HUES48 (cell line): ENCODE measurements at regions not wholly inside any gene's neighbourhood (a gene's known extent, or its start where the extent isn't known, plus 50 kb on each side); places are given as distances from the start of the nearest gene placed in this dataset.

ENCODE experiments used
- H3K27ac ChIP-seq: one replicate; pipeline ENCODE4 v1.7.0; 2013; ENCODE audit warnings: low read depth, low read length, inconsistent platforms
- H3K27me3 ChIP-seq: 2 replicates; pipeline ENCODE4 v1.6.1; 2013; ENCODE audit warnings: mild to moderate bottlenecking, low read length; ENCODE audit not compliant: control insufficient read depth, insufficient read depth
- H3K36me3 ChIP-seq: 2 replicates; pipeline ENCODE4 v1.6.1; 2013; ENCODE audit warnings: low read length; ENCODE audit not compliant: control insufficient read depth, insufficient read depth
- H3K4me1 ChIP-seq: 2 replicates; pipeline ENCODE4 v1.6.1; 2013; ENCODE audit warnings: mild to moderate bottlenecking, low read length; ENCODE audit not compliant: control insufficient read depth, insufficient read depth
- H3K4me3 ChIP-seq: 2 replicates; pipeline ENCODE4 v1.5.1; 2013; ENCODE audit warnings: mild to moderate bottlenecking, low read depth, low read length
- H3K9ac ChIP-seq: 2 replicates; pipeline ENCODE4 v1.6.1; 2013; ENCODE audit warnings: mild to moderate bottlenecking, low read depth, low read length, moderate library complexity
- H3K9me3 ChIP-seq: 2 replicates; pipeline ENCODE4 v1.6.1; 2013; ENCODE audit warnings: low read length; ENCODE audit not compliant: control insufficient read depth, insufficient read depth

GRCh38 chr6:23213193-23213592 is 643.8 kb downstream of the HDGFL1 start:
- H3K27me3 ChIP-seq, result no peaks in the 10 kb centered on the region
- no peak overlapping the region for H3K27ac ChIP-seq
- peaks cover 5% of the 10 kb centered on the region; the same call in 1 of the 2 replicates for H3K9me3 ChIP-seq
- H3K9ac ChIP-seq, result no peak overlapping the region
- no peaks in the 10 kb centered on the region for H3K4me1 ChIP-seq
- no peak overlapping the region for H3K4me3 ChIP-seq
- H3K36me3 ChIP-seq, result no peaks in the 10 kb centered on the region

GRCh38 chr6:23213651-23214050 is 644.3 kb downstream of the HDGFL1 start:
- H3K9ac ChIP-seq, result no peak overlapping the region
- H3K36me3 ChIP-seq, result no peaks in the 10 kb centered on the region

GRCh38 chr6:23218751-23219150 is 649.4 kb downstream of the HDGFL1 start:
- Histone ChIP-seq H3K27me3 (no peaks in the 10 kb centered on the region), H3K27ac (no peak overlapping the region), H3K9ac (no peak overlapping the region), H3K4me1 (no peaks in the 10 kb centered on the region), H3K9me3 (no peaks in the 10 kb centered on the region), H3K4me3 (no peak overlapping the region), H3K36me3 (no peaks in the 10 kb centered on the region)

More at GRCh38 chr6:23213651-23214050, 644.3 kb downstream of the HDGFL1 start:
- no peaks in the 10 kb centered on the region for H3K4me1 ChIP-seq
- peaks cover 5% of the 10 kb centered on the region; the same call in 1 of the 2 replicates for H3K9me3 ChIP-seq
- H3K27ac ChIP-seq, result no peak overlapping the region
- no peaks in the 10 kb centered on the region for H3K27me3 ChIP-seq
- no peak overlapping the region for H3K4me3 ChIP-seq

- Histone ChIP-seq H3K4me1 (no peaks in the 10 kb centered on the region), H3K4me3 (no peak overlapping the region), H3K9me3 (no peaks in the 10 kb centered on the region), H3K27me3 (no peaks in the 10 kb centered on the region), H3K27ac (no peak overlapping the region), H3K36me3 (no peaks in the 10 kb centered on the region), H3K9ac (no peak overlapping the region)
These were observed 653.4 kb downstream of the HDGFL1 start for GRCh38 chr6:23222724-23223123.

GRCh38 chr6:23224540-23224939 is 655.2 kb downstream of the HDGFL1 start:
- Histone ChIP-seq H3K27me3 (no peaks in the 10 kb centered on the region), H3K4me3 (no peak overlapping the region), H3K4me1 (no peaks in the 10 kb centered on the region), H3K9ac (no peak overlapping the region), H3K27ac (no peak overlapping the region), H3K9me3 (no peaks in the 10 kb centered on the region), H3K36me3 (no peaks in the 10 kb centered on the region)

- H3K4me3 ChIP-seq, result no peak overlapping the region
- no peaks in the 10 kb centered on the region for H3K4me1 ChIP-seq
- H3K9me3 ChIP-seq, result no peaks in the 10 kb centered on the region
- no peaks in the 10 kb centered on the region for H3K27me3 ChIP-seq
- no peaks in the 10 kb centered on the region for H3K36me3 ChIP-seq
- H3K9ac ChIP-seq, result no peak overlapping the region
- H3K27ac ChIP-seq, result no peak overlapping the region
These were observed 659.2 kb downstream of the HDGFL1 start for GRCh38 chr6:23228439-23229024.

- H3K9ac ChIP-seq, result no peak overlapping the region
- H3K9me3 ChIP-seq, result no peaks in the 10 kb centered on the region
- H3K36me3 ChIP-seq, result no peaks in the 10 kb centered on the region
- H3K27ac ChIP-seq, result no peak overlapping the region
- no peak overlapping the region for H3K4me3 ChIP-seq
- no peaks in the 10 kb centered on the region for H3K27me3 ChIP-seq
- H3K4me1 ChIP-seq, result no peaks in the 10 kb centered on the region
These were observed 674.5 kb downstream of the HDGFL1 start for GRCh38 chr6:23243854-23244253.

GRCh38 chr6:23244300-23244699 is 674.9 kb downstream of the HDGFL1 start:
- Histone ChIP-seq H3K27me3 (no peaks in the 10 kb centered on the region), H3K9me3 (no peaks in the 10 kb centered on the region), H3K27ac (no peak overlapping the region), H3K4me1 (no peaks in the 10 kb centered on the region), H3K36me3 (no peaks in the 10 kb centered on the region), H3K9ac (no peak overlapping the region), H3K4me3 (no peak overlapping the region)

- Histone ChIP-seq H3K27ac (no peak overlapping the region), H3K9ac (no peak overlapping the region), H3K36me3 (no peaks in the 10 kb centered on the region), H3K27me3 (no peaks in the 10 kb centered on the region), H3K4me3 (no peak overlapping the region), H3K9me3 (no peaks in the 10 kb centered on the region), H3K4me1 (no peaks in the 10 kb centered on the region)
These were observed 676.2 kb downstream of the HDGFL1 start for GRCh38 chr6:23245572-23245971.

GRCh38 chr6:23246896-23247295 is 677.5 kb downstream of the HDGFL1 start:
- no peaks in the 10 kb centered on the region for H3K36me3 ChIP-seq
- H3K4me1 ChIP-seq, result no peaks in the 10 kb centered on the region
- no peak overlapping the region for H3K4me3 ChIP-seq
- H3K9me3 ChIP-seq, result no peaks in the 10 kb centered on the region
- H3K9ac ChIP-seq, result no peak overlapping the region
- no peak overlapping the region for H3K27ac ChIP-seq
- H3K27me3 ChIP-seq, result no peaks in the 10 kb centered on the region

GRCh38 chr6:23250556-23250955 is 681.2 kb downstream of the HDGFL1 start:
- Histone ChIP-seq H3K27me3 (no peaks in the 10 kb centered on the region), H3K36me3 (no peaks in the 10 kb centered on the region), H3K4me1 (no peaks in the 10 kb centered on the region), H3K9ac (no peak overlapping the region), H3K4me3 (no peak overlapping the region), H3K9me3 (no peaks in the 10 kb centered on the region), H3K27ac (no peak overlapping the region)
